HG03066 (cell line): ENCODE measurements at regions not wholly inside any gene's neighbourhood (a gene's known extent, or its start where the extent isn't known, plus 50 kb on each side); places are given as distances from the start of the nearest gene placed in this dataset.
A peak's percentile ranks its signal among the peaks of the same experiment; 100 is the strongest.

Source experiments
- ATAC-seq: cut with Tn5 transposase; IDR thresholded peaks from one replicate; pipeline ENCODE4 v1.9.1; 2021; ENCODE audit warnings: low read depth; ENCODE audit not compliant: unreplicated experiment

DNA sequence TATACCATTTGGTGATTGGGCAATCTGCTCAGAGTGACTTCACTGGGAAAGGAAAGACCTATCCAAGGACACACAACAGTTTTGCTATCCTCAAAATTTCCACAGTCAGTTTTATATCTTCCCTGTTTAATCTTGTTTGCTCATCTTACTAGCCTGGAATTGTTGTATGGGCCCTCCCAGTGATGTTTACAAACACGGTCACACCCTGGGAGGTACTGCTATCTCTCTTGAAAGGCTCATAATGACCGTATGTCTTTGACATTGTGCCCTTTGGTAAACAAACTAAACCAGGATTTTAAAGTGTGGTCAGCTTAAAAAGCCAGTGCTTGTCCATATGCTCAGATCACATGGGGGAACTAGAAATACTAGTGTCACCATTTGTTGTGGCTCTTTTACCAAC lies 277.0 kb downstream of the CDH2 start:
- ATAC-seq, result no peak

DNA sequence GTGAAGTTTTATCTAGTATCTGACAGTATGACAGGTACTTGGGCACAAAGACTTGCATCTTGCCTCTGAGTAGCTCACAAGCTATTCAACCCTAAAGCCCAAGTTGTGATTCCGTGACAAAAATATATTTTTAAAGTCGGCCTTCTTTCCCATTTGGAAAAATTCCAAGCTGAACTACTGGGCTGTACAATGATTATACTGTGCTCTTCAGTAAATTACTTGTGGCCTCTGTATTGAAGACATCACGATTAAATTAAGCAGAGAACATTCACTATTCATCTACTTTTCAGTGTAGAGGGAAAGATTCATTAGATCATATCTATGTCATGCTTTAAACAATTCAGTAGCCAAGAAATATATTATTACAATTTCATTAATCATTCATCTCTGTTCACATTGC lies 282.2 kb downstream of the CDH2 start:
- no peak for ATAC-seq

- no peak for ATAC-seq
These were observed 289.0 kb downstream of the CDH2 start for GRCh38 chr18:27887711-27888495.

DNA sequence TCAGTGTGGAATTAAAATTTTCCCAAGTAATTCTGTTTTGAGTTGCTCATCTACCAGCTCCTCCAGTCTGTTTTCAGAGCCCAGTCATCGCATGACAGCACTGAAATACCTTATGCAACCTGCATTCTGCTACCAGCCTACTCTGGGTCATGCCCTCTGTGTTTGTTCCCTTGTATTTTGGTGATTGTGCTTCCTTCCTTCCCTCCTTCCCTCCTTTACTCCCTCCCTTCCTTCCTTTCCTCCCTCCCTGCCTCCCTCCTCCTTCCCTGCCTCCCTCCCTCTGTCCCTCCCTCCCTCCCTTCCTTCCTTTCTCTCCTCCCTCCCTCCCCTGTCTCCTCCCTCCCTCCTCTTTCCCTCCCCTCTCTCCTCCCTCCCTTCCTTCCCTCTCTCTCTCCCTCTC lies 289.6 kb downstream of the CDH2 start:
- ATAC-seq, result no peak

- ATAC-seq, result no peak
These were observed 297.4 kb downstream of the CDH2 start for GRCh38 chr18:27879540-27879939.

- no peak for ATAC-seq
These were observed 305.2 kb downstream of the CDH2 start for GRCh38 chr18:27871726-27872125.

- no peak for ATAC-seq
These were observed 307.2 kb downstream of the CDH2 start for GRCh38 chr18:27869735-27870134.

DNA sequence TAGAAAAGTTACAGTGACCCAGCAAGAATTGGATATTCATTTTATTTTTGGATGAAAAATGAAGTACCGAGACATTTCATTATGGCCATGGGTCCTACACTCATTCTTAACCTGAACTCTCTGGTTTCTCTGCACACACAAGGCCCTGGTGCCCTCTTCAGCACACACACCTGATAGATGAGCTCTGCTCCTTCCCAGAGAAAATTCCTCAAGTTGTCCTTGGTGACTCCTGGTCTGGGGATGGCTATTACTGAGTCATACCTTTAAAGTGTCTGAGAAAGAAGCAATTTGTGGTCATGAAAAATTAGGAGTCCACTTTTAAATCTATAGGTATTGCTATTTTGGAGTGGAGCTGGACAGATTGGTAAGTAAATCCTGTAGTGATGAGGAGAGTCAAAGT lies 311.5 kb downstream of the CDH2 start:
- no peak for ATAC-seq

DNA sequence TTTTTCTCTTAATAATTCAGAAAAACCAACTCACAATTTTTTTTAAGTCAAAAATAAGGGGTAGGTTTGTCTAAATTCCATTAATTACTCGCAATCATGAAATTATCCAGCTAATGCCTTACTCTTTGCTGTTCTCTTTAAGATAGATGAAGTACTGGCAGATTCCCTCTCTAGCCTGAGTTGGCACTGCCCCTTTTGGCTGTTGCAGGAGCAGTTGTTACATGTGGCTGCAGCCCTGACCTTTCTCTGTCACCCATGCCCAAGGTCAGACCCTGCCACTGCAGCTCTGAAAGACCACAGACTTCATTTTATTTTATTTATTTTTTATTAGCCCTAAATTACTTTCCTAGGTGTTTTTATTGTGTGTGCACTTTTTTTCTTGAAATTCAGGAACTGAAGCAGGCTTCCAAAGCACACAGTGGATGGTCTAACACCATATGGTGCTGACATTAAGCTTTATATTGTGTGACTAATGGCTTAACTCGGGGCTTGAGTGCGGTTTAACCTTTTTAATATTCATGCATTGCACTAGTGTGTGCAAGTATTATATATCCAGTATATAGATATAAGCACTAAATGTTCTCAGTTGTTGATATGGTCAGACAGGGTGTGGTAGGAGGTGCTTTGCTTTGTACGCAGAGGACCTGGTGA lies 313.0 kb downstream of the CDH2 start:
- no peak for ATAC-seq

DNA sequence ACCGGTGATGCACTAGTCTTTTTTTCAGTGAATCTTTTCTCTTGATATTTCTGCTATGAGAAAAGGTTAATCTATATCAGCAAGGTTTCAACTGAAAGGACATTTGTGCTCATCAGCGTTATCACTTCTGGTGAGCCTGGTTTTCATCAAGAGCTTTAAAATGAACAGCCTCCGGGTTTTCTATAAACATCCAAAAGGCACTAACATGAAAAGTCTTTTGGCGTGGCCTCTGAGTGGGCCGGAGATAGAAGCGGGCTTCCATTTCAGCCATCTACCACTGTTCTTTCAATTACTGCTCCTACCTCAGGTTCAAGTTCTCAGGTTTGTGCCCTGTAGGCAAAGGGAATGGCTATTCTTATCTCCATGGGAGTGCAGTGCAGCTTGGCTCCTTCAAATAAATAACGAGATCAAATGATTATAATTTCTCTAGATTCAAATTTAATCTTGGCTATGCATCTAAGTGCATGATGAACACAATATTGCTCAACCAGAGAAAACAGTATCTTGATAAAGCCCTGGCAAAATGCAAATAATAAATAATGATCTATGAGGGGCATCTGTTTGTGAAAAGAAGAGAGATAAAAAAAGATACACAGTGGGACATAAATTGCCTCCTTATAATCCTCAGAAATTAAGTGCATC lies 314.8 kb downstream of the CDH2 start:
- no peak for ATAC-seq

GRCh38 chr18:27861539-27861938 lies 315.4 kb downstream of the CDH2 start:
- no peak for ATAC-seq

- peak; percentile 67 for ATAC-seq
These were observed 316.2 kb downstream of the CDH2 start for GRCh38 chr18:27860701-27861107.

DNA sequence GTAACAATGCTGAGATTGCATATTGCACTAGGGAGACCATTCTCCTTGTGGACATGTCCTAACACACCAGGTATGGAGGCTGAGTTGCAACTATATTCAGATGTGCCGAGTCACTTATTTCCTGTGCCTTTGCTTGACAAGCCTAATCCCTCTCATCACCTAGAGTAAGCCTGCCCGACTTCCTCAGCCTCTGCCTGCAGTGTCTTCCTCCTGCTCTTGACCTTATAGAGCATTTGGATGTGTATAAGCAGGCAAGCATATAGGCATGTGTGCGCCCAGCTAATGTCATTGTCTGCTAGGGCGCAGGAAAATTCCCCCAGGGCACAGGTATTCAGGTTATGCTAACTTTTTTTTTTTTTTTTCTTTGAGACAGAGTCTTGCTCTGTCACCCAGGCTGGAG lies 316.9 kb downstream of the CDH2 start:
- ATAC-seq, result peak; percentile 19

DNA sequence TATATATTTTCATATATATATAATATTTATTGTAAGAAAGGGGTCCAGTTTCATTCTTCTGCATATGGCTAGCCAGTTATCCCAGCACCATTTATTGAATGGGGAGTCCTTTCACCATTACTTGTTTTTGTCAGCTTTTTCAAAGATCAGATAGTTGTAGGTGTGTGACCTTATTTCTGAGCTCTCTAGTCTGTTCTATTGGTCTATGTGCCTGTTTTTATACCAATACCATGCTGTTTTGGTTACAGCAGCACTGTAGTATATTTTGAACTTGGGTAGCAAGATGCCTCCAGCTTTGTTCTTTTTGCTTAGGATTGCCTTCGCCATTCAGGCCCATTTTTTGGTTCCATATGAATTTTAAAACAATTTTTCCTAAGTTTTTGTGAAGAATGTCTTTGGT lies 320.1 kb downstream of the CDH2 start:
- ATAC-seq, result no peak

GRCh38 chr18:27855486-27855885 lies 321.4 kb downstream of the CDH2 start:
- ATAC-seq, result no peak

GRCh38 chr18:27854631-27855030 lies 322.3 kb downstream of the CDH2 start:
- ATAC-seq, result no peak

DNA sequence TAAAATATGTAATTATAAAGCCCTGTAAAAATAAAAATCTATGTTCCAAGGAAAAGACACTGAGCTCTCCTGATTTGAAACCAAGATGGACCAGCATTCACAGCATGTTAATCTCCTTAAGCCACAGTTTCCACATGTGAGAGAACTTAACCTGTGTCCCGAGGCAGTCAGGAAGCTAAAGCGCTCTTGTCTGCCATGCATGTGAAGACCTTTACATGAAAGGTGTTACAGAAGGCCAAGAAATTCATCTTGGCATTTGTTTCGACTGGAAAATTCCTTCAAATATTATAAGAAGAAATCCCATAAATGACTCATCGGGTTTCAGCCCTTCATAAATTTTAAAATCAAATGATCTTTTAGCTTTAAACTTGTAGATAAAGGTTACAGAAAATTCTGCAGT lies 328.6 kb downstream of the CDH2 start:
- ATAC-seq, result no peak

GRCh38 chr18:27847412-27847811 lies 329.5 kb downstream of the CDH2 start:
- ATAC-seq, result no peak

DNA sequence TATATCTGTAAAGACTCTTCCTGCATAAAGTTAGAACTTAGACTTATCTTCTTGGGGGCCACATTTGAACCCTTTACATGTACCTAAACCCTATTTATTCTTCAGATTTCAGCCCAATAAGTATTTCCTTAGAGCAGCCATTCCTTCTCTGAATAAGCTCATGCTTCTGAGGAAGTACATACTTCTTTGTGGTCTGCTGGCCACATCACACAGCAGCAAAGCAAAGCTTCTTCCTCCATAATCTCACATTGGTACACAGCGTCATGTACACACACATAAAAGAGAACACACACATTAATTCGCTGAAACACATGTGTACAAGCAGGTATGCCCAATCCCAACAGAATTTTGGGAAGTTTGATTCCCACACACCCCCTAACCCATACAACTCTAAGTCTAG lies 331.0 kb downstream of the CDH2 start:
- no peak for ATAC-seq

GRCh38 chr18:27843783-27844777 lies 332.9 kb downstream of the CDH2 start:
- no peak for ATAC-seq

- ATAC-seq, result no peak
These were observed 337.8 kb downstream of the CDH2 start for GRCh38 chr18:27839141-27839540.
